ENCODE measurements at regions not wholly inside any gene's neighbourhood (a gene's known extent, or its start where the extent isn't known, plus 50 kb on each side); places are given as distances from the start of the nearest gene placed in this dataset.
"Not testable (repeated sequence)": the region's sequence is repeated elsewhere in the genome, so short reads cannot be mapped to it uniquely, and the experiment has no call there.

DNA sequence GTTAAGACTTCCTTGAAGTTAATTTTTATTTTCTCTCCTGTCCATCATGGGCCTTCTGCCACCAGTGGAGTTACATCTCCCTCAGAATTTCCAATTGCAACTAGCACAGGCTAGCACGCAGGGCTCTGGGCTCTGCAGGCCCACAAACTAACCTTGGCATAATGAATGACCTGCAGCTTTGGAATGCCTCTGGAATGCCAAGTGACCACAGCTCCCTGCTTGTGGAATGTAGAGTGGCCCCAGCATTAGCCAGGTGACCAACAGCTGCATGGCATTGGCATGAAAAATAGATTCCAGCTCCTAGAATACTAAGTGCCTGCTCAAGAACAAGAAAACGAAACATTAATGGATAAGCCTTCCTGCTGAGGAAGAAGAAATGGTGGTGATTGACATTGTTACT lies 726.1 kb downstream of the BRINP1 start:
- no peak for DNase-seq (ENCODE audit: low read depth, low spot score)

- DNase-seq (ENCODE audit: low read depth, low spot score): no peak
Measured at GRCh38 chr9:118644066-118644465, 725.2 kb downstream of the BRINP1 start.

GRCh38 chr9:118647331-118647730 lies 721.9 kb downstream of the BRINP1 start:
- no peak for DNase-seq (ENCODE audit: low read depth, low spot score)

DNA sequence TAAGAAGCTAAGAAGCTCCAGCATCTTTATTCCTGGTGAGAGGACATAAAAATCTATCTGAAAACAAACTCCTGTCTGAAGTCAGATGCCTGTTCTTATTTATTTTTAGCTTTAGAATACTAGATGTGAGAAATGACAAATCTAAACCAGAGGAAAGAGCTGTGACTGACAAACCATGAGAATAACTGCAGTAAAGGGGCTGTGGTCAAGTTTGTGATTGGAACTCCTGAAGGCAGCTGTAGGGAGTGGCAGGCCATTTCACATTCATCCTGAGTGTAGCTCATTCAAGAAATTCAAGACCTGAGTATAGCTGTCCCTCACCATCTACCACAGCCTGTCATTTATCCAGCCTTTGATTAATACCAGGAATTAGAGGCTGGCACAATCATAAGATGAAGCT lies 718.8 kb downstream of the BRINP1 start:
- no peak for DNase-seq (ENCODE audit: low read depth, low spot score)

DNA sequence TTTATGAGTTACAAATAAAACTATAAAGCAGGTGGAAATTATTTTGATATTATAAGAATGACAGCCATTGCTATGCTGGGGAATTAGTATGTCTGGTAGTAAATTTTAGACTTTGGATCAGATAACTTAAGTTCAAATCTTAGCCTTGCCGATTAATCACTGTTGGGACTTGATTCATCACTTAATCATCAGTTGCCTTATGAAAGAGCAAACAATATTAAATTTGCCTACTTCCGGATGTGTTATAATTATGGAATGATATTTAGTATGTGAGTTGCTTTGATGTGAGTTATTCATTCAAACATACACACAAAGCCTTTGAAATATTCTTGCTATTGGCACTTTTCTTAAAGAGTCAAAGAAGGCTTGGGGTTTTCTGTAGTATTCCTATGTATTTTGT lies 717.7 kb downstream of the BRINP1 start:
- no peak for DNase-seq (ENCODE audit: low read depth, low spot score)

DNA sequence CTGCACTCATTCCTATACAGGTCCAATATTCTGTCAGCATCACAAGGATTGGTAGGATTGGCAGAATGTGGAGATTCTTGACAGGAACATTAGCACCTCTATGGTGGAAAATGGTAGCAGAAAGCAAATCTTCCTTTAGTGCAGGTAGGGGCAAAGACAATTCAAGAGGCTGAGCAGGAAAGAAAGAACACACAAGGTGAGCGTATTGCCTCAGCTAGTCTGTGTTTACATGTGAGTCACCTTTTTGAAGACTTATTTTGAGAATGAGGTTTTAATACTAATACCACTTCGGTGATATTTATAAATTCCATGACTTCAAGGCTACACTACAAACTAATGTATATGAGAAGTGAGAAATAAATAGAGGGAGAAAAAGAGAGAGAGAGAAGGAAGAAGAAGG lies 717.0 kb downstream of the BRINP1 start:
- no peak for DNase-seq (ENCODE audit: low read depth, low spot score)

GRCh38 chr9:118652912-118653311 lies 716.3 kb downstream of the BRINP1 start:
- no peak for DNase-seq (ENCODE audit: low read depth, low spot score)

GRCh38 chr9:118659011-118659410 lies 710.2 kb downstream of the BRINP1 start:
- DNase-seq (ENCODE audit: low read depth, low spot score): no peak

DNA sequence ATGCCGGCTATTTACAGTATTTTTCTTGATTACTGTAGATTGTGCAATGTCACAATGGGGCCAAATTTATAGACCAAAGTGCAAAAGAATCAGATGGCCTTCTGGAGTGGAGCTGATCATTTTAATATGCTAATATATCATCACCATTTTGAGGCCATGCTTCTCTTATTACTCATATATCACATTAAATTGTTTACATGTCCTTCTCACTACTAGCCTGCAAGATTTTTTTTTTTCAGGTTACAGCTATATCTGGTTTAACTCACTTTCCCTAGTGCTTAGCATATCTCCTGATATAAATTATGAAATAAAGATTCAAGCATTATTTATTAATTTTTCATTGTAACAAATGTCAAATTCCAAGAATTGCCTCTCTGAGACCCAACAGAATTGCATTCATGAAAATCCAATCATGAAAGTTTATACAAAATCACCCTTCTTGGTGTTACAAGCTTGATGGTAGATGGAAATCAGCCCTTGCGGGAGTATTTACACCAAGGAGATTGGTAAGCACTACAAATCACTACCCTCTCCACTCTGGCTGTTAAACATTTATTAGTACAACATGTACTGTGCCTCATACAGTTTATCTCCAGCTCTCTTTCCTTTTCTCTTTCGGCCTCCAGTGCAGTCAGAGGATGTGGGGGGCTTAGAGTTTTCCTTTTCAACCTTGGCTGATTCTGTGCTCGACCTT lies 703.9 kb downstream of the BRINP1 start:
- DNase-seq (ENCODE audit: low read depth, low spot score): no peak

DNA sequence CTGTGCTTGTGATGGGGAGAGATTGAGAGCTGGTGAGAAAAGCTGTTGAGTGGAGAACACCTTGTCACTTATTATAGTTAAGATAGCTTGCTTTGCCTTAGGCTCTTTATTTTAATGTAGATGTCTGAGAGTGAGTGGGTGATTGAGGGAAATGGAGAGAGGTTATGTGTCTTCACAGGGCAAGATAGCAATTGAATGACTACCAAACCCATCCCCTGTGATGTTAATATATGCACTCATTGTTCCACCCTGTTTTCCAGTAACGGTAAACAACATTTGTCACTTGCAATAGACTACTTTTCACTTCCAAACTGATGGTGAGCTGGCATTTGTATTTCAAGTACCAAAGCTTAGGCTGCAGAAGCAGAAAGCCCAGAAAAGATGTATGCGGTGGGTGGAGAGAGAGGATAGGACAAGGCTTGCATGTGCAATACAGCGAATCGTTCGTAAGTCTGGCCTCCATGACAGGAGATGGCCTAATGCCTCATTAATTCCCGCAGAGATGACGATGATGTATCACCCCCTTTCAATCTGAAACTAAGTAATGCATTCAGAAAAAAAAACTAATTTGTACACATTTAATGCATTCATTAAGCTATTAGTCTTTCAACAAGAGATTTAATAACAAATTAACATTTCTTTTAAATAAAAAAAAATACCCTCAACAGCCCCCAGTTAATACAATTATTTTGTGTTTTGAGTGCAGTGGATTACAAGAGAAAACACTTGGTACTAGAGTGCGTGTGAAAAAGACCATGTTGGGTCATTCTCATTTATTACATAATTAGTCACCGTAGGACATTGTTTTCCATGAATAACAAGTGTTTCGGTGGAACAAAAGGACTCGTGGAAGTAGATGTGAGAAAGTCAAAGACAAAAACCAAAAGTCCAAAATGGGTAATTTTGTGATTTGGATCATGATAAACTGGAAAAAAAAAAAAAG lies 699.0 kb downstream of the BRINP1 start:
- DNase-seq (ENCODE audit: low read depth, low spot score): no peak

- DNase-seq (ENCODE audit: low read depth, low spot score): no peak
Measured at GRCh38 chr9:118674942-118675341, 694.3 kb downstream of the BRINP1 start.

DNA sequence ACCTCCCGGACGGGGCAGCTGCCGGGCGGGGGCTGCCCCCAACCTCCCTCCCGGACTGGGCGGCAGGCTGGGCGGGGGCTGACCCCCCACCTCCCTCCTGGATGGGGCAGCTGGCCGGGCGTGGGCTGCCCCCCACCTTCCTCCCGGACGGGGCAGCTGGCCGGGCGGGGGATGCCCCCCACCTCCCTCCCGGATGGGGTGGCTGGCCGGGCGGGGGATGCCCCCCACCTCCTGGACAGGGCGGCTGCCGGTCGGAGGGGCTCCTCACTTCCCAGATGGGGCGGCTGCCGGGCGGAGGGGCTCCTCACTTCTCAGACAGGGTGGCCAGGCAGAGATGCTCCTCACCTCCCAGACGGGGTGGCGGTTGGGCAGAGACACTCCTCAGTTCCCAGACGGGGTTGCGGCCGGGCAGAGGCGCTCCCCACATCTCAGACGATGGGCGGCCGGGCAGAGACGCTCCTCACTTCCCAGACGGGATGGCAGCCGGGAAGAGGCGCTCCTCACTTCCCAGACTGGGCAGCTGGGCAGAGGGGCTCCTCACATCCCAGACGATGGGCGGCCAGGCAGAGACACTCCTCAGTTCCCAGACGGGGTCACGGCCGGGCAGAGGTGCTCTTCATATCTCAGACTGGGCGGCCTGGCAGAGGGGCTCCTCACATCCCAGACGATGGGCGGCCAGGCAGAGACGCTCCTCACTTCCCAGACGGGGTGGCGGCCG lies 691.1 kb downstream of the BRINP1 start:
- DNase-seq (ENCODE audit: low read depth, low spot score): not testable (repeated sequence)

- DNase-seq (ENCODE audit: low read depth, low spot score): no peak
Measured at GRCh38 chr9:118686959-118687358, 682.3 kb downstream of the BRINP1 start.

DNA sequence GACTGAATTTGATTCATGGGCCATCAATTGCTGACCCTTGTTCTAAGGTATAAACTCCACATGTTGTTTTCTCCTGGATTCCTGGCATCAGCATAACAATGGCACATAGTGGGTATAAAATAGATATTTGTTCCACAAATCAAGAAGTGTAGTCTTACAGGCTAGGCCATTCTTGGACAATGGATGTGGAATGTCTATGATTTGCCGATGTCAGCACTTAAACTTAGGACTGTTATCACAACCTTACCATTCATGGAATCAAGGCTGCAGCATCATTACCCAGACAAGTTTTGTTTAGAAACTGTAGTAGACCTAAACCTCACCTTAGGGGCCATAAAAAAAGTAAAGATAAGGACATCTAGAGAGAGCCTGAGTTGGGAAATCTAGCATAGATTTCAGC lies 680.0 kb downstream of the BRINP1 start:
- no peak for DNase-seq (ENCODE audit: low read depth, low spot score)

DNA sequence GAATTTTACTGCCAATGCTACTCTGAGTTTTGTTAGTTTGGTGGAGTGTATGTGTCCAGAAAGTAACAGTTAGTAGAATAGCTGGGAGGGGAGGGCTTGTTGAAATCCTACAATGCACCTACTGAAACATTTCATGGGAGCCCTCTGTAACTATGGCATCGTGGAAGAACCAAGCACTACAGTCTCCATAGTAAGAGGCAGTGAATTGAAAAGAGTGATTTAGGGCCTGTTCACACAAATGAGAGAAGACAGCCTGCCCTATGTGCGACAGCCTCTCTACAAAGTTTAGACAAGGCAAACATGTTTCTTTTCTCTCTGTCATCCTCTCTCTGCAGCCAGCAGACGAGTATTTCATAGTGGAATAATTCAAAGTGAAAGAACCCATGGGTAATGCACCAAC lies 676.6 kb downstream of the BRINP1 start:
- no peak for DNase-seq (ENCODE audit: low read depth, low spot score)

DNA sequence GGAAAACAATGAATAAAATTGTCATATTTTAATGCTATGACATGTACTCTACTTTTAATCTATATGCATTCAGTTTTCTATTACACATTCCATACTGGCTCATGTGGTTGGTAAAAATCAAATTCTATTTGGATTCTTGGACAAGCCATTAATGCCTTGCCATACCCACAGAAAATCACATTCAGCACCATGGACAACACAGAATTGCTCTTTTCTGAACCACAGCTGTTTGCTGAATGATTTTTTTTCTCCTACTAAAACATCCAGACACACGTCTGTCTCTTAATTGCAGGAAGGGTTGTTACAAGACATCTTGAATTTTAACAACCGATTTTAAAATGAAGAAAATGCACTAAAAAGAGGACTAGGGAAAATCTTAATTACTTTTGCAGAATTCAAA lies 675.6 kb downstream of the BRINP1 start:
- no peak for DNase-seq (ENCODE audit: low read depth, low spot score)

DNA sequence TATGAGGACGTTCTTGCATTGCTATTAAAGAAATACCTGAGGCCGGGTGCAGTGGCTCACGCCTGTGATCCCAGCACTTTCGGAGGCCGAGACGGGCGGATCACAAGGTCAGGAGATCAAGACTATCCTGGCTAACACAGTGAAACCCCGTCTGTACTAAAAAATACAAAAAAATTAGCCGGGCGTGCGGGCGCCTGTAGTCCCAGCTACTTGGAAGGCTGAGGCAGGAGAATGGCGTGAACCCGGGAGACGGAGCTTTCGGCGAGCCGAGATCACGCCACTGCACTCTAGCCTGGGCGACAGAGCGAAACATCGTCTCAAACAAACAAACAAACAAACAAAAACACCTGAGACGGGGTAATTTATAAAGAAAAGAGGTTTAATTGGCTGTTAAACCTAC lies 674.0 kb downstream of the BRINP1 start:
- not testable (repeated sequence) for DNase-seq (ENCODE audit: low read depth, low spot score)

DNA sequence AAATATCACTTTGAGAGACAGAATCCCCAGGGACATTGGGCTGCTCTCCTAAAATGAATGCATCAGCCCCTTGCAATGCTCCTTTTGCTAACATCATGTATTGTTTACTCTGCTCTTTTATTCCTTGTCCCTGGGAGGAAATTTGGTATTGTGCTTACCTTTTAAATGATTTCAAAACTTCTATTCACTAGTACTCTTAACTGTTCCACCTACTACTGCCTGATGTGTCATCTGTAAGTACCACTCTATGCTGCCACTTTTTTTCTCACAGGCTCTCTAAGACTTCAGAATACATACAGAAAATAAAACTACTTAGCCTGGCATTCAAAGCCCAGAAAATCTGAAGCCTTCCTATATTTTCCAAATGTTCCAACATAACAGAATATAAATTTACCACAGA lies 667.2 kb downstream of the BRINP1 start:
- DNase-seq (ENCODE audit: low read depth, low spot score): no peak

DNA sequence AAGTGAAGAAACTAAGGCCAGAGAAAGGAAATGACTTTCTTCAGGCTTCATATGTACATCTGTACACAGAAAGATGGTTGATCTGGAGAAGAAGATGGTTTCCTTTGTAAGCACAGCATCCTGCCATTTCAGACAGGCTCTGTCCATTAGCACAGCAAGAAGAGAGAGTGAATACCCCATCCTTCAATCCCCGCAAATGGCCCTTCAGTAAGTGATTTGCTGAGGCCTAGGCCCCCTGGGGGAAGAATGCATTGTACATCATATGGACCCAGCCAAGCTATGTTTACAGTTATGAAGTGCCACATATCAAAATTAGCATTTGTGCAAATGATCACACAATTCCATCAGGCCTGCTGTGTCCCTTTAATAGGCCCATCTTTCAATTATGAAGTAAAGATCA lies 657.4 kb downstream of the BRINP1 start:
- DNase-seq (ENCODE audit: low read depth, low spot score): no peak

GRCh38 chr9:118721276-118721675 lies 648.0 kb downstream of the BRINP1 start:
- DNase-seq (ENCODE audit: low read depth, low spot score): no peak

GRCh38 chr9:118721923-118722322 lies 647.3 kb downstream of the BRINP1 start:
- DNase-seq (ENCODE audit: low read depth, low spot score): no peak

- DNase-seq (ENCODE audit: low read depth, low spot score): no peak
Measured at GRCh38 chr9:118729981-118730380, 639.3 kb downstream of the BRINP1 start.

All from brain pericyte (primary cell).